ENCODE measurements at regions not wholly inside any gene's neighbourhood (a gene's known extent, or its start where the extent isn't known, plus 50 kb on each side); places are given as distances from the start of the nearest gene placed in this dataset.

DNA sequence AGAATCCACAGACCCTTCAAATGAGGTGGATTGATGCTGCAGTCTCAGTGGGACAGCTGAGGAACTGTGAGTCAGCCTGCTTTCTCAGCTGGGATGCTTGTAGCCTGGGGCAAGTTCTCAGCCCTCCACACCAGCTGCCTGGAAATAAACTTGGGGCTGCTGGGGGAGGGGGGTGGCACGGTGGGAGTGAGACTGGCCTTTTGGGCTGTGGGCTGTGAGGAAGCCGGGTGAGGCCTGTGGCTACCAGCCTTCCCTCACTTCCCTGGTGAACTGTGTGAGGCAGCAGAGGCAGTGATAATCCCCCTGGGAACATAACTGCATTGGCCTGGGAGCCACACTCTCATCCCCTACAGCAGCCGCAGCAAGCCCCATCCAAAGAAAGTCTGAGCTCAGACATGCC lies 114.5 kb upstream of the GUCY1A1 start:
- DNase-seq, result peak; percentile 36

- DNase-seq, result no peak
Observed at GRCh38 chr4:155548173-155548572, 118.5 kb upstream of the GUCY1A1 start.

DNA sequence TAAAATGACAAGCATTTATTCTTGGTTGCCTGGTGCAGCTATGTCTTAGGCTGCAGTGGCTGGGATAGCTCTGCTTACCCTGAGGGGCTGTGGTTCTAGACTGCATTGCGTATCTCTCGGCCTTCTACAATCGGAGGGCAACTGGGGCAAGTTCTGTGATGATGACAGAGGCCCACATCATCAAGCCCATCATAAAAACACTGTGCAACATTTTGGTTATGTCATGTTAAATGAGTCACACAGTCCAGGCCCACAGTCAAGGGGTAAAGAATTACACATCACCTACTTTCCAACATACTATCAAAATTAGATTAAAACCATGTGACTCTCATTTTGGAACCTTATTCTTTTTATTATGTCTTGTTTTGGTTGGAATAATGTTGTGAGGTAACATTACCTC lies 120.2 kb upstream of the GUCY1A1 start:
- no peak for DNase-seq

DNA sequence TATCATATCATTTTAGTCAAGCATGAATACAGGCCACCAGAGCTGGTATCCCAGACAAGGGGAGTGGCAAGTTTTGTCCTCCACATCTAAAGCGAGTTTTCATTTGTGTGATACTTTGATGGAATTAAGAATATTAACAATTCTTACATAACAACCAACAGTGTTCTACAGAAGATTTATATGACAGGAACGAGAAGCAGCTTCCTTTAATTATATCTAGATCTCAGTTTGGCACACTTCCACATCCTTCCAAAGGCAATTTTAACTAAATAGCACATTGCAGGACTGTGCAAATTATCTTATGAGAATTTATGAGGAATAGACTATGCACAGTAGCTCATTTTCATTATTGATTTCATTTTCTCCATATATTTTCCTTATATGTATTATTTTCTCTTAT lies 121.2 kb upstream of the GUCY1A1 start:
- no peak for DNase-seq

DNA sequence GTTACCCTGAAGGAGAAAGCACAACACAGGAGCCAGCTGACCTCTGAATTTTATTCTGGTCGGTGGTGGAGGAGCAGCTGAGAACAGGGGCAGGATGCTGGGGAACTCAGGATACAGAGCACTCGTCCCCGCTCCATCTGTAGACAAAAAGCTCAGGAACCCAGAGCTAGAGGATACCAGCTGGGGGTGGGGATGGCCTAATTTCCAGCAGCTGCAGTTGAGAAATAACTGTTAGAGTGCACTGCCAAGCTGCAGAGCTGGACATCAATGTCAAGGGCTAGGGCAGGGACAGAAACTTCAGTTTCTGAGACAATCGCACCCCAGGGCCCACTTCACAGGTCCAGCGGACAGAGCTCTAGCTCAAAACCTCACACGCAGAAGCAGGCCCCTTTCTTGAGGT lies 122.1 kb upstream of the GUCY1A1 start:
- no peak for DNase-seq

GRCh38 chr4:155543126-155543765 lies 123.4 kb upstream of the GUCY1A1 start:
- peak; percentile 50 for DNase-seq

- no peak for DNase-seq
Observed at GRCh38 chr4:155542415-155542814, 124.2 kb upstream of the GUCY1A1 start.

- DNase-seq, result no peak
Observed at GRCh38 chr4:155541716-155542115, 124.9 kb upstream of the GUCY1A1 start.

DNA sequence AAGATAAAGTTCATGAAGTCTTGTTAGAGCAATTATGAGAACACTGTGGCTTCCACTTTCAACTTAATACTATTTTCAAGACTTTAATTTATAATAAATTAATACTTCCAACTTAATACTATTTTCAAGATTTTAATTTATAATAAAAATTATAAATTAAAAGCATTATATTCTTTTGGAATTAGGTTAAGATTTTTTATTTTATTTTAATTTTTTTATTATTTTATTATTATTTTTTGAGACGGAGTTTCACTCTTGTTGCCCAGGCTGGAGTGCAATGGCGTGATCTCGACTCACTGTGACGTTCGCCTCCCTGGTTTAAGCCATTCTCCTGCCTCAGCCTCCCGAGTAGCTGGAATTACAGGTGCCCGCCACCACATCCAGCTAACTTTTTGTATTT lies 126.0 kb upstream of the GUCY1A1 start:
- DNase-seq, result no peak

DNA sequence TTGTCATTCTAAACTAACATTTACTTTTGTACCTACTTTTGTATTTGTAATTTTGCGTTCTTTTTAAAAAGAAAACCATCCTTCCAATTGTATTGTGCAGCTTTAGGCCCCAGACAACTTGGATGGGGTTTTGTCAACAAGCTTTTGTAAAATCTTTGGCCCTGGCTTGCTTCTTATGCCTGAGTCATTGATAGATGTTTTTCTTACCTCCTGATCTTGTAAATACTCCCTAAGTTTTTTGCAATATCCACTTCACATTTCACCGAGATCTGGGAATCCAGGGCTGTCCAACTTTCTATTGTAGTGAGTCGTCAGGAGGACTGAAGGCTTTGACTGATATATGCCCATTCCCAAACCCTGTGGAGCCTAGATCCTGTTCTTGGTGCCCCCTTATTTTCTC lies 126.9 kb upstream of the GUCY1A1 start:
- peak; percentile 15 for DNase-seq

DNA sequence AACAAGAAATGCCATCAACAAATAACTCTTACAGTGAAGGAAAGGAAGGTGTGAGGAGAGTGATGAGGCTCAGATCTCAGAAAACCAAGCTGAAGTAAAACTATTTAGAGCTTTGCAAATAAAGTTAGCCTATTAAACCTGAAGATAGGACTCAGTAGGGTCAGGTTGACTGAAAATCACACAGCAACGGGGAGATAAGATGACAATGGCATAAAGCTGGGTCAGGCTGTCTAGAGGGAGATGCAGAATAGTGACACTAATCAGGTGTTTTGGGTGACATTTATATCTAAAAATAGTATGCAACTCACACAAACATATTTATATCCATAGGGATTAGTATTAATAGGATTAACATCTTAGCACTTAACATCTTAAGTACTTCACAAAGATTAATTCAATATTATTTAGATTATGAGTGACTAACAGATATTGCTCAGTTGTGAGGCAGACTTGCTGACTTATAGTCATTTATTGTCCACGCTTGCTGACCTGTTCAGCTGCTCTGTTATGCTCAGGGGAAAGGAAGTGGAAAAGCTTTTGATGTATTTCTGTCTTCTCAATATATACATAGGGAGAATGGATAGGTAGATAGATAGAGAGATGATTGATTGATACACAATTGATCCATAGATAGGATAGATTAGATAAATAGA lies 130.7 kb upstream of the GUCY1A1 start:
- no peak for DNase-seq

DNA sequence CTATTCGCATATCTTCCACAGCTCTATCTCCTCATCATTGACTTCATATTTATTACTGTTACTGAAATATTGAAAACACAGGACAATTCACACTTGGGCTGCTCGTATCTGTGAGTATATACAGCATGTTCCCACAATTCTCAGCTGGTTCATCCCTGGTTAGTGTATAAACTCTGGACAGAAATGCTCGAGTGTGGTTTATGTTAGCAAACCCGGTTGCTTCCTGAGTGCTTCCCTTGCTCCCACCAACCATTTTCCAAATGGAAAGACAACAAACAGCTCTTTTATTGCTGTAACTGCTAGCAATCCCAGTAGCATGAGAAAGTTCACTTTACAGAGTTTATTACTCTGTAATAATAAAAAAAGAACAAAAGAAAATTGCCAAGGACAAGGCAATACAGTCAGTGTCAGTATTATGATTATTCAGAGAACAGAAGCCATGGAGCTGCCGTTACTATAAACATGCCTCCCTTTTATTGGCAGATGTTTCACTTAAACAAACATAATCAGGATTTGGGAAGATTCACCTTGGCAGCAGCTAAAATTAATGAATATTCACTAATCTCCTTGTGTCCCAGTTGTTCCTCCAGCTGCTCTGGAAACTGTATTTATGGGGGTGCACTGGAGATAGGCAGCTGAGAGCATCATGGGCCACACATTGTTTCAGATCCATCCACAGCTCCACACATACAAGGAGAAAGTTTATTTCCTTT lies 134.1 kb upstream of the GUCY1A1 start:
- no peak for DNase-seq

DNA sequence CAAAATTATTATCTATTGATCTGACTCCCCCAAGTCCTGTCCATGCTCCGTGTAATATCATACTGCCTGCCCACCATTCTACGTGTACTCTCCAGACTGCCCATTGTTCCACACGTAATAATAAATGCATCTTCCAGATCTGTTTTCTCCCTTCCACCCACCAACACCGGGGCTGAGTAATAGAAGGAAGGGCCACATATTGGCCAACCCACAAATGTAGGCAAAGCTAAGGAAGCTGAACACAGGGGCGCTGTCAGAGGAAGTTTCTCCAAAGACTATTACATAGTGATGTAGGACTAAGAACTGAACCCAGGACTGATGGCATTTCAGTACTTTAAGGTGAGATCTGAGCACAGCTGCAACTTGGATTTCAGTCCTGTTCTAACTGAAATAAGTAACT lies 135.8 kb upstream of the GUCY1A1 start:
- DNase-seq, result no peak

GRCh38 chr4:155530290-155530689 lies 136.4 kb upstream of the GUCY1A1 start:
- no peak for DNase-seq

GRCh38 chr4:155529716-155530115 lies 136.9 kb upstream of the GUCY1A1 start:
- DNase-seq, result no peak

DNA sequence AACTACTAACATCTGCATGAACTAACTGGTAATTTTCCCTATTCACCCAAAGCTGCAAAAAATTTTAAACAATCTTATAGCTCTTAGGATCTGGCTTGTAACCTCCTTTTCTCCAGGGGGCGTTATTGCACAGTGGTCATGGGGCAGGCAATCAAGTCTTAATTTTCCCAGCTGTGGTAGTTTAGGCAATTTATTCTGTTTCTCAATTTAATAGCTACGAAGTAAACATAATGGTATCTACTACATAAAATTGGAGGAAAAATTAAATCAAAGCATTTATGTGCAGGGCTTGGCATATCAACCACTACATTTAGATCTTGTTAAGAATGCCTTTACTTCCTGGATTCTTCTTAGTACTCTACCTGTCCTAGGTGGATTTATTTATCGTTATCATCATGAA lies 137.4 kb upstream of the GUCY1A1 start:
- no peak for DNase-seq

DNA sequence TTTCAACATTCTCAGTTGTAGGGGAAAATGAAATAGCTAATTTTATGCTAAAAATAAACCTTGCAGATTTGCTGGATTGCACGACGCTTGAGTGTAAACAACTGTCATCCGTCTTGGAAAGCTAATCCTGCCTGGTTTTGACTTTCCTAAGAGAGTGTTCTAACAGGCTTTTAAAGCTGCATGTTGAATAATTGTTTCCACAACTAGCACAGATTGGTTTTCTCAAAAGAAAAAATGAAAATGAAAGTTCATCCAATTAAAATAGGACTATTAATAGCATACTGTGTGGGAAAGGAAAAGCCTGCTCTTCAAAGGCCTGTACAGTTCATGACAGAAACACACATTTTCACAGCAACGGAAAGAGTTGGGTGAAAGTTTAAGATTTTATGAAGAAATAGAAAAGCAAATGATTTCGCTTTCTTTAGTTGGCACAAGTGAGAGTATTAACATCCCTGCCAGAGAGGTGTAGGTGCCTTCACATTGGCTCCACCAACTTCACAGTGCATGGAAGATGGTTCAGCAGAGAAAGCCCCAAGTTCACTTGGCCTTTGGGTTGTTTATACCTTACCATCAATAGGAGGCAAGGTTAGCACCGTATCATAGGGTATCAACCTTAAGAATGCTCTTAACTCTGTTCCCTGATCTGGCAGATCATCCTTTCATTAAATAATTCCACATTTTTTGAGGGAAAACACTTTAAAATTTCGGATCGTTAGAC lies 140.0 kb upstream of the GUCY1A1 start:
- DNase-seq, result no peak

- DNase-seq, result no peak
Observed at GRCh38 chr4:155524926-155525455, 141.7 kb upstream of the GUCY1A1 start.

GRCh38 chr4:155523358-155523757 lies 143.3 kb upstream of the GUCY1A1 start:
- no peak for DNase-seq

- DNase-seq, result no peak
Observed at GRCh38 chr4:155522201-155522600, 144.4 kb upstream of the GUCY1A1 start.

- DNase-seq, result no peak
Observed at GRCh38 chr4:155521382-155521781, 144.6 kb upstream of the MAP9 start.

DNA sequence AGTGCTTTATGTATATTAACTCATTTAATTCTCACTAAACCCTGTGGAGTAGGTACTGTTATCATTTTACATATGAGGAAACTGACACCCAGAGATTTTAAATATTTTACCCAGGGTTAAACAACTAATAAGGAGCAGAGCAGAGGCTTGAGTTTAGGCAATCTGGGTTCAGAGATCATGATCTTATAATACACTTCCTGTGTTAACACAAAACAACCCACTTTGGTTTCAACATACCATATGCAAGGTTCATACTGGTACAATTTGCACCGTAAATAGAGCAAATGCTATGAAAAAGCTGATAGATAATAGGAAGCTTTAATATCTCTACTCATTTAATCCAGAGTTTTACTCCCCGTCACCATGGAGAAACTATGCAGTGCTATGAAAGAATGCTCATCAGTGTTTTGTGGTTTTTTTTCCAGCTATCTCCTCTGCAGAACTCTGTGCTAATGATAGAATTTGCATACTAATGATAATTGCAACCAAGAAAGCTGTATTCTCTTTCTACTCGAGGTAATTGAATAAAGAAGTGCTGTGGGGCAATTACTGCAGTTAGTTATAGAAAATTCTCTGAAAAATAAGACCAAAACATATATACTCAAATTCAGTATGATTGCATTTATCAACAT lies 138.8 kb upstream of the MAP9 start:
- DNase-seq, result no peak

DNA sequence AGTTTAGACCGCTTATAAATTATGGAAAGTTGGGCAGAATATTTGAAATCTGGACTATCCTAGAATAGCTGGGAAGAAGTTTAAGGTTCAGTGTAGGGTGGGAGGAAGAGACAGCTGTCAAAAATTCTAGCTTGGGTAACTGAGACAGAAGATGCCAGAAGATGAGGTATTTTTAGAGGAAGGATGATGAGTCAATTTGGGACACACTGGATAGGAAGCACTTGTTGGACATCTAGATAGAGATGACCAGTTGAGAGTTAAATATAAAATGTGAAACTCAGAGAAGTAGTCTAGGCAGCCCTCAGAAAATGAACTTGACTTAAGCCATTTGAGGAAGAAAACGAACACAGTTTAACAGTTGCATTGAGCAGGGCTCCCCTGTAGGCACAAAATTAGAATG lies 137.9 kb upstream of the MAP9 start:
- DNase-seq, result no peak
